Ishikawa (cell line): ENCODE measurements at regions not wholly inside any gene's neighbourhood (a gene's known extent, or its start where the extent isn't known, plus 50 kb on each side); places are given as distances from the start of the nearest gene placed in this dataset.

ENCODE experiments used
- CEBPB ChIP-seq: IDR thresholded peaks from 2 replicates; pipeline ENCODE4 v1.6.1; 2012
- CREB1 ChIP-seq: IDR thresholded peaks from 2 replicates; pipeline ENCODE4 v1.6.1; 2012; ENCODE audit warnings: low read depth
- EGR1 ChIP-seq: IDR thresholded peaks from 2 replicates; pipeline ENCODE4 v1.6.1; 2012
- EP300 ChIP-seq: IDR thresholded peaks from 2 replicates; pipeline ENCODE4 v1.6.1; 2012; ENCODE audit warnings: borderline replicate concordance
- FOXM1 ChIP-seq: IDR thresholded peaks from 2 replicates; pipeline ENCODE4 v1.6.1; 2012; ENCODE audit warnings: low read depth, borderline replicate concordance
- NFIC ChIP-seq: IDR thresholded peaks from 2 replicates; pipeline ENCODE4 v1.6.1; 2012
- RAD21 ChIP-seq: IDR thresholded peaks from 2 replicates; pipeline ENCODE4 v1.6.1; 2012; ENCODE audit warnings: low read depth
- TAF1 ChIP-seq: IDR thresholded peaks from 2 replicates; pipeline ENCODE4 v1.6.1; 2012; ENCODE audit warnings: low read depth, mild to moderate bottlenecking
- TCF12 ChIP-seq: IDR thresholded peaks from 2 replicates; pipeline ENCODE4 v1.6.1; 2012; ENCODE audit warnings: low read depth
- TEAD4 ChIP-seq: IDR thresholded peaks from 2 replicates; pipeline ENCODE4 v1.6.1; 2012
- YY1 ChIP-seq: IDR thresholded peaks from 2 replicates; pipeline ENCODE4 v1.6.1; 2012; ENCODE audit warnings: low read depth
- ZBTB7A ChIP-seq: IDR thresholded peaks from 2 replicates; pipeline ENCODE4 v1.6.1; 2012; ENCODE audit warnings: low read depth
- TF ChIP-seq, protein P1 (sequence below): IDR thresholded peaks from 2 replicates; pipeline ENCODE4 v1.6.1; 2012
- TF ChIP-seq, protein P2 (sequence below): IDR thresholded peaks from 2 replicates; pipeline ENCODE4 v1.6.1; 2012; ENCODE audit warnings: low read depth, mild to moderate bottlenecking
- TF ChIP-seq, protein P3 (sequence below): IDR thresholded peaks from 2 replicates; pipeline ENCODE4 v1.6.1; 2012

DNA sequence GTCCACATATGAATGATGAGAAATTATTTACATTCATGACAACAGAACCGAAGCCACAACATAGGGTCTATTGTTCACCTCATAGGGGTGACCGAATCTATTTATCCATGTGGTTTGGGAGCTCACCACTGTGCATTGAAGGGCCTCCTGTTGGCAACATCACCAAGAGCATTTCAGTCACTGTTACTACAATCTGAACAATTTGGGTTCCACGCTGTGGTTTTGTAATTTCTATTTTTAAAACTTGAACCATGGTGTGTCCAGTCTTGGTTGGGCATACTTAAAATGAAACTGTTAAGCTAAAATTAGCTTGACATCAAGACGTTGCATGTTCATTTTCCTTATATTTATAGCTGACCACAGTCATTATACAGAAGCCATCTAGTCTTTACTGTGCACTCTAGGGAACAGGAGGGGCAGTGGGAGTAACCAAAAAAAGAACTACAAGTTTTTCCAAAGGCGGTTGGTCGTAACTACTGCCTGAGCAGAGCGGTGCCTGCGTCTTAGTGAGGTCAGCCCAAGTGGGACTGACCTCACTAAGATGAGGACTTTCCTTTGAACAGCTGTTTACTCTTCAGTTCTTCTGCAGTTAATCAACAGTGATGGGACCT, 192.1 kb downstream of the SPRY1 start:
- TF ChIP-seq EP300 (no peak), TAF1 (no peak)

DNA sequence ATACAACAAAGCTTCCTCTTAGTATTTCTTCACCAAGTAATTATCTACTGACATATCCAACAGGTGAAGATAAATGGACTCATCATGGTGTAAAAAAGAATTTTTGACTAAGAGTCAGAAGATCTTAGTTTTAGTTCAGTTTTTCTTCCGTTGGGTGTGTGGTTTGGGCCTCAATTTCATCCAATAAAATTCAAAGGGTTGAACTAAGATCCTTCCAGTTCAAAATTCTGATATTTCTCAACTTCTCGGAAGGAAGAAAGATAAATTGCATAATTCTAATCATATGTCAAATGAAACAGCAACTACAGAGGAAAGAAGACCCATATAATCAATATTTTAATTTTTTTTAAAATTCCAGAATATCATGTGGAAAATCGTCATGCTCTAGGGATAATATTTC, 192.7 kb downstream of the SPRY1 start:
- TF ChIP-seq, protein P1, sequence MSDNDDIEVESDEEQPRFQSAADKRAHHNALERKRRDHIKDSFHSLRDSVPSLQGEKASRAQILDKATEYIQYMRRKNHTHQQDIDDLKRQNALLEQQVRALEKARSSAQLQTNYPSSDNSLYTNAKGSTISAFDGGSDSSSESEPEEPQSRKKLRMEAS, result no peak
- TF ChIP-seq FOXM1 (no peak), YY1 (no peak), TAF1 (no peak), CEBPB (no peak), RAD21 (no peak), EGR1 (no peak)

DNA sequence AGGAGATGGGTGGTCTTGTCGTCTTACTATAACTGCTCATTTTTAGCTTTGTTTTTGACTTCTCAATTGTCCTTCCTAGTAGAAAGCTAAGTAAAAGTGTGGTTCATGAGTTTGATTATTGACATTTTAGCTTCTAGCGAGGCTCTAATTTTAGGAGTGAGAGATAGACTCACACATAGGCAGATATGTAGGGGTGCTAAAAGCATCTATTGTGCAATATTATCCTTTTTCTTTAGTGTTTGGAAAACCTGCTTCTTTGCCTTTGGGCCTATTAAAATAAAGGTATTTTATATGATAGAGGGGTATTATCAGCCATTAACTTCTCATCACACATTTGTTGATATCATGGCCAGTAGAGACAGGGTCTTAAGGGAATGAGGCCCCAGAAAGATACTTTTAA, 195.3 kb downstream of the SPRY1 start:
- TF ChIP-seq RAD21, result no peak
- no peak for TF ChIP-seq ZBTB7A
- no peak for TF ChIP-seq NFIC

DNA sequence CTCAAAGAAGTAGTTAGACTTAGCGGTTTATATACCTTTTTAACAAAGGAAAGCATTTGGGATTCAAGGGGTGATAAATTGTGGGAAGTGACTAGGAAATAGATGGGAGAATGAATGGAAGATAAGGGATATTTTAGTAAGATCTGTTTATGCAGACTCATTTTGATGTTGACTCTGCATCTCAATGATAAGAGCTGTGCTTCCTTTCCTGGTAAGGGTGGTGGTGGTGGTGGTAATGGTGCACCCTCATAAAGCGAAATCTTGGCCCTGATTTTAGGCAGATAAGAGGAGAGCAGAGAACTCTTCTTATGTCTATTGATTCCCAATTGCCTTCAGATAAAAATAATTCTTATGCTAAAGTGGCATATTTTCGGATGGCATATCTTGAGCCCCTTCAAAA, 197.1 kb downstream of the SPRY1 start:
- TF ChIP-seq, protein P2, sequence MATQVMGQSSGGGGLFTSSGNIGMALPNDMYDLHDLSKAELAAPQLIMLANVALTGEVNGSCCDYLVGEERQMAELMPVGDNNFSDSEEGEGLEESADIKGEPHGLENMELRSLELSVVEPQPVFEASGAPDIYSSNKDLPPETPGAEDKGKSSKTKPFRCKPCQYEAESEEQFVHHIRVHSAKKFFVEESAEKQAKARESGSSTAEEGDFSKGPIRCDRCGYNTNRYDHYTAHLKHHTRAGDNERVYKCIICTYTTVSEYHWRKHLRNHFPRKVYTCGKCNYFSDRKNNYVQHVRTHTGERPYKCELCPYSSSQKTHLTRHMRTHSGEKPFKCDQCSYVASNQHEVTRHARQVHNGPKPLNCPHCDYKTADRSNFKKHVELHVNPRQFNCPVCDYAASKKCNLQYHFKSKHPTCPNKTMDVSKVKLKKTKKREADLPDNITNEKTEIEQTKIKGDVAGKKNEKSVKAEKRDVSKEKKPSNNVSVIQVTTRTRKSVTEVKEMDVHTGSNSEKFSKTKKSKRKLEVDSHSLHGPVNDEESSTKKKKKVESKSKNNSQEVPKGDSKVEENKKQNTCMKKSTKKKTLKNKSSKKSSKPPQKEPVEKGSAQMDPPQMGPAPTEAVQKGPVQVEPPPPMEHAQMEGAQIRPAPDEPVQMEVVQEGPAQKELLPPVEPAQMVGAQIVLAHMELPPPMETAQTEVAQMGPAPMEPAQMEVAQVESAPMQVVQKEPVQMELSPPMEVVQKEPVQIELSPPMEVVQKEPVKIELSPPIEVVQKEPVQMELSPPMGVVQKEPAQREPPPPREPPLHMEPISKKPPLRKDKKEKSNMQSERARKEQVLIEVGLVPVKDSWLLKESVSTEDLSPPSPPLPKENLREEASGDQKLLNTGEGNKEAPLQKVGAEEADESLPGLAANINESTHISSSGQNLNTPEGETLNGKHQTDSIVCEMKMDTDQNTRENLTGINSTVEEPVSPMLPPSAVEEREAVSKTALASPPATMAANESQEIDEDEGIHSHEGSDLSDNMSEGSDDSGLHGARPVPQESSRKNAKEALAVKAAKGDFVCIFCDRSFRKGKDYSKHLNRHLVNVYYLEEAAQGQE, result no peak

DNA sequence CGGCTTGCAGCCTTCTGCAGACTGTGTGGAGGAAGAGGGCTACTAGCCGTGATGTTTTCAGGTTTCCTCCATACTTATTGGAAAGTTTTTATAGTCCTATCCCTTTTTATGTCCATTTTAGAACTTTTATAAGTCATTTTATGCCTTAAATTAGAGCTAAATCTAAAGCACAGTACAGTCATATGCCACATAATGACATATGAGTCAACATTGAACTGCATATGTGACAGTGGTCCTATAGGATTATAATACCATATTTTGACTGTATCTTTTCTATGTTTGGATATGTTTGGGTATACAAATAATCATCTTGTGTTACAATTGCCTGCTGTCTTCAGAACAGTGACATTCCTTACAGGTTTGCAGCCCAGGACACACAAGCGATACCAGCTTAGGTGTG, 200.2 kb downstream of the SPRY1 start:
- no peak for TF ChIP-seq TEAD4
- TF ChIP-seq YY1, result no peak
- no peak for TF ChIP-seq ZBTB7A
- TF ChIP-seq, protein P3, sequence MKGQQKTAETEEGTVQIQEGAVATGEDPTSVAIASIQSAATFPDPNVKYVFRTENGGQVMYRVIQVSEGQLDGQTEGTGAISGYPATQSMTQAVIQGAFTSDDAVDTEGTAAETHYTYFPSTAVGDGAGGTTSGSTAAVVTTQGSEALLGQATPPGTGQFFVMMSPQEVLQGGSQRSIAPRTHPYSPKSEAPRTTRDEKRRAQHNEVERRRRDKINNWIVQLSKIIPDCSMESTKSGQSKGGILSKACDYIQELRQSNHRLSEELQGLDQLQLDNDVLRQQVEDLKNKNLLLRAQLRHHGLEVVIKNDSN, result no peak
- TF ChIP-seq EP300, result no peak
- TF ChIP-seq NFIC, result no peak
- no peak for TF ChIP-seq EGR1
- TF ChIP-seq FOXM1, result no peak
- no peak for TF ChIP-seq TAF1
- TF ChIP-seq, protein P2, result no peak
- TF ChIP-seq RAD21, result no peak
- TF ChIP-seq, protein P1, result no peak
- TF ChIP-seq CEBPB, result no peak
- TF ChIP-seq CREB1, result no peak
- TF ChIP-seq TCF12, result no peak

DNA sequence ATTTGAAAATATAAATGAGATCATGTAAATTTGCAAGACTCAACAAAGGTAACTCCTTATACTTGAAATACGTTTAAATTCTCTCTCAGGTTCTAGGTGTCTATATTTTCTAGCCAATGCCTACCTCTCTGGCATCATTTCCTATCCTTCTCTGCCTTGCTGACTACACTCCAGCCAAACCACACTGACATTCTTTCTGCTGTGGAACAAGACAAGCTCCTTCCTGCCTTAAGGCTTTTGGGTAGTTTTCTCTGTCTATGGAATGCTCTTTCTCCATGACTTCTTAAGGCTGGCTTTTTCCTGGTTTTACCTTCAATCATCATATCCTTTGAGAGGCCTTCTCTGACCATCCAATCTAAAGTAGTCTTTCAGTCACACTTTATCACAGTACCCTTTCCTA, 201.0 kb downstream of the SPRY1 start:
- no peak for TF ChIP-seq EGR1
- TF ChIP-seq NFIC, result no peak
- TF ChIP-seq, protein P2, result no peak
- no peak for TF ChIP-seq ZBTB7A
- TF ChIP-seq TEAD4, result no peak
- no peak for TF ChIP-seq YY1
- TF ChIP-seq CREB1, result no peak
- TF ChIP-seq, protein P1, result no peak
- TF ChIP-seq RAD21, result no peak
- no peak for TF ChIP-seq TCF12
- TF ChIP-seq CEBPB, result no peak
